T-cell (primary cell): ENCODE measurements at regions not wholly inside any gene's neighbourhood (a gene's known extent, or its start where the extent isn't known, plus 50 kb on each side); places are given as distances from the start of the nearest gene placed in this dataset.
"Not testable (repeated sequence)": the region's sequence is repeated elsewhere in the genome, so short reads cannot be mapped to it uniquely, and the experiment has no call there.

Experiments
- ATAC-seq, 4 experiments: fragments of 200-7000 bp in 3 of 4; fragments of 150-1000 bp in 1 of 4; cut with Tn5 transposase; replicated peaks in 1 of 4; 1 replicate in 3 of 4; 2 replicates in 1 of 4; pipeline ENCODE4 v1.10.0; 2021; ENCODE audit warnings: moderate library complexity in 3 of 4, mild to moderate bottlenecking in 2 of 4, moderate number of reproducible peaks in 1 of 4
- CTCF ChIA-PET, 2 donors: fragments of 300-600 bp; sonication (Branson Sonifier 250); formaldehyde crosslinking; loops; one replicate each; lab custom pipeline; 2022; ENCODE audit warnings: antibody characterized with exemption in 2 of 2; lab: Charles Lee
- POLR2A ChIA-PET, 2 donors: fragments of 300-600 bp; sonication (Branson Sonifier 250); formaldehyde crosslinking; loops; one replicate each; lab custom pipeline; 2022; ENCODE audit warnings: antibody characterized with exemption in 2 of 2; lab: Charles Lee
- DNase-seq, 35 experiments: peaks; one replicate each; pipeline versions ENCODE4 v3.0.0 to v3.0.0-alpha.2; 2013 to 2023
- H3K27ac ChIP-seq: one replicate; pipeline ENCODE4 v1.5.1; 2013; ENCODE audit warnings: low read length
- H3K27me3 ChIP-seq, 2 experiments: replicated peaks in 1 of 2; 1 replicate in 1 of 2; 2 replicates in 1 of 2; pipeline versions ENCODE4 v1.6.1 to v1.7.0; 2013; ENCODE audit warnings: low read length in 1 of 2, mixed read lengths in 1 of 2; ENCODE audit not compliant: control insufficient read depth in 2 of 2, insufficient read depth in 2 of 2; ENCODE audit errors: extremely low read depth in 1 of 2
- H3K36me3 ChIP-seq, 2 donors: 1 replicate in 1 of 2; 2 replicates in 1 of 2; pipeline versions ENCODE4 v1.6.1 to v1.7.0; 2013; ENCODE audit warnings: low read length in 1 of 2; ENCODE audit not compliant: control insufficient read depth in 2 of 2, insufficient read depth in 1 of 2; ENCODE audit errors: extremely low read depth in 1 of 2
- H3K4me1 ChIP-seq, 2 experiments: 1 replicate in 1 of 2; 2 replicates in 1 of 2; pipeline versions ENCODE4 v1.6.1 to v1.7.0; 2013; ENCODE audit warnings: low read length in 2 of 2, mixed read lengths in 1 of 2; ENCODE audit not compliant: insufficient read depth in 2 of 2, control insufficient read depth in 1 of 2; ENCODE audit errors: extremely low read depth in 1 of 2
- H3K4me3 ChIP-seq, 2 donors: 1 replicate in 1 of 2; 2 replicates in 1 of 2; pipeline versions ENCODE4 v1.5.1 to v1.7.0; 2013; ENCODE audit warnings: mild to moderate bottlenecking in 2 of 2, low read length in 1 of 2, moderate library complexity in 1 of 2; ENCODE audit not compliant: control insufficient read depth in 1 of 2; ENCODE audit errors: extremely low read depth in 1 of 2
- H3K9me3 ChIP-seq: 2 replicates; pipeline ENCODE4 v1.7.0; 2013
- H3K27ac Mint-ChIP-seq, 2 donors: one replicate each; pipeline ENCODE4 v1.8.0; 2020 to 2021; ENCODE audit warnings: mild to moderate bottlenecking in 2 of 2, mixed read lengths in 2 of 2
- H3K27me3 Mint-ChIP-seq, 2 donors: one replicate each; pipeline ENCODE4 v1.8.0; 2021 to 2022; ENCODE audit warnings: mixed read lengths in 2 of 2
- H3K36me3 Mint-ChIP-seq: one replicate; pipeline ENCODE4 v1.8.0; 2021; ENCODE audit warnings: mixed read lengths
- H3K4me1 Mint-ChIP-seq, 3 donors: one replicate each; pipeline ENCODE4 v1.8.0; 2020 to 2022; ENCODE audit warnings: mixed read lengths in 3 of 3, mild to moderate bottlenecking in 1 of 3
- H3K4me3 Mint-ChIP-seq, 3 donors: one replicate each; pipeline ENCODE4 v1.8.0; 2020 to 2022; ENCODE audit warnings: mild to moderate bottlenecking in 3 of 3, mixed read lengths in 3 of 3, moderate library complexity in 3 of 3
- H3K9me3 Mint-ChIP-seq, 3 donors: one replicate each; pipeline ENCODE4 v1.8.0; 2020 to 2022; ENCODE audit warnings: mixed read lengths in 3 of 3
- WGBS: methylation state at CpG from one replicate; pipeline ENCODE4 v1.1.5; 2013; ENCODE audit warnings: missing lambda C conversion rate; ENCODE audit not compliant: insufficient coverage; 5-methylcytosine and 5-hydroxymethylcytosine counted together

DNA sequence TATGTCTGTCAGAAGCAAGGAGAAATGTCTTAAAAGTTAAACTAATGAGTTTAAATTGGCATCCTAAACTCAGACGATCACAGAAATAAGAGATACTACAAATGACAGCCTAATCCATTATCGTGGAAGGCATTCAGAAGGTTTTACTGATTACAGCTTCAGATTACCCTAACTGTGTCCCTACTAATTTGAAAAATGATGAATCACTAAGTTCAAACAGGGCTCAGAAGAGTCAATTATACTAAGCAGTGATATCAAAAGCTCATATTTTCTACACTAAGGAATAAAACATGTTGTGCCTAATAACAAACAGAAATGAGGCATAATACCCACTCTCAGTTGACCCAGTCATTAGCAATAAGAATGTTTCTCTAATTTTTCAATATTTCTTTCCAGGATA lies 152.0 kb upstream of the NRBF2 start:
- H3K36me3 Mint-ChIP-seq, result no peaks in the 10 kb centered on the region
- CTCF ChIA-PET, result no interaction called here
- no CpG with 5 or more reads among the region's 2 CpGs for WGBS
- no peak overlapping the region for H3K4me3 ChIP-seq
- H3K27me3 Mint-ChIP-seq, result peaks cover 3% of the 10 kb centered on the region in 2 donors
- H3K4me1 Mint-ChIP-seq, result no peaks in the 10 kb centered on the region
- POLR2A ChIA-PET, result no interaction called here
- H3K36me3 ChIP-seq, result no peaks in the 10 kb centered on the region
- no peak overlapping the region for H3K4me3 Mint-ChIP-seq
- DNase-seq, result no peak
- no peak overlapping the region for H3K27ac ChIP-seq
- H3K27ac Mint-ChIP-seq, result no peak overlapping the region
- no peaks in the 10 kb centered on the region for H3K9me3 Mint-ChIP-seq
- ATAC-seq, result no peak
- no peaks in the 10 kb centered on the region for H3K27me3 ChIP-seq
- no peaks in the 10 kb centered on the region for H3K4me1 ChIP-seq
- H3K9me3 ChIP-seq, result no peaks in the 10 kb centered on the region

DNA sequence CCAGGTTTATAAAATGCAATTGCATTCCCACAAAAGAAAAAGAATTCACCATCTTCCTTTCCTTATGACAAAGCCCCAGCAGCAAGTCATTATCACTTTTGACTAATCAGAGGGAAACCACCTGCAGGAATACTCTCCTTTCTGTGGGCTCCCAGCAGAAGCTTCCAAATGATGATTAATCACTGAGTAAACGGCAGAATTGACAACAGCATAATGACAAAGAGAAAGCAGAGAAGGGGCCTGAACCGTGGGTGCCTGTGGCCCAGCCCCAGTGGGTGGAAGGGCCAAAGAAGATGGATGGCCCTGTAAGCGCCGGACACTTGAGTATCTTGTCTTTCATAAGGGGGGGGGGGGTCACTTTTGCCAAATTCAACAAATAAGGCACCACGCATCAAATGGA lies 152.4 kb upstream of the NRBF2 start:
- H3K4me3 Mint-ChIP-seq, result no peak overlapping the region
- H3K36me3 Mint-ChIP-seq, result no peaks in the 10 kb centered on the region
- no peak overlapping the region for H3K4me3 ChIP-seq
- no peaks in the 10 kb centered on the region for H3K9me3 ChIP-seq
- H3K36me3 ChIP-seq, result no peaks in the 10 kb centered on the region
- no peaks in the 10 kb centered on the region for H3K4me1 ChIP-seq
- no peak overlapping the region for H3K27ac Mint-ChIP-seq
- DNase-seq (no peak), ATAC-seq (no peak)
- CTCF ChIA-PET, result interaction anchor here in 1 of 2 donors (0.7 kb wide), 1 partner anchor 72 kb away, joined by 3 read pairs; no protein-coding TSS in a partner anchor
- peaks cover 3 to 6% of the 10 kb centered on the region in 2 donors for H3K27me3 Mint-ChIP-seq
- 87% methylated on average over 3 of the region's 5 CpGs for WGBS
- no peaks in the 10 kb centered on the region for H3K27me3 ChIP-seq
- POLR2A ChIA-PET, result no interaction called here
- no peaks in the 10 kb centered on the region for H3K9me3 Mint-ChIP-seq
- H3K4me1 Mint-ChIP-seq, result no peaks in the 10 kb centered on the region
- no peak overlapping the region for H3K27ac ChIP-seq

DNA sequence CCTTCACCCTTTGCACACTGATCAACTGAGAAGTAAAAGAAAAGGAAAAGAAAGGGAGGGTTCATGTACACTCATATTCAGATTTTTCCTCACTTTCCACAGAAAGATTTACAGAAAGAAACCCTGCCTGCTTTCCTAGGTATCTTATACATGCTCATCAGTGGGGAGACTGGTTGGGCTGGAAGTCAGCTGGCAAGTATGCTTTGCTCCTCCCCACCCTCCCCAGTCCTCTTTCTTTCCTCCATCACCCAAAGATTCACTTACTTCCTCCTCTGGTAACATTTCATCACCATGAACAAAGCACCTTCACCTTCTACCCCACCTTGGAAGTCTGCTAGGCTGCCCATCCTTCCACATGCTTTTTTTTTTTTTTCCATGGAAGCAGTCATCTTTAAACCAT lies 153.2 kb upstream of the NRBF2 start:
- no peak overlapping the region for H3K4me3 ChIP-seq
- H3K4me3 Mint-ChIP-seq, result no peak overlapping the region
- no peaks in the 10 kb centered on the region for H3K4me1 Mint-ChIP-seq
- no peaks in the 10 kb centered on the region for H3K4me1 ChIP-seq
- H3K9me3 Mint-ChIP-seq, result peaks cover 6 to 7% (median 6%) of the 10 kb centered on the region in 3 donors
- no peaks in the 10 kb centered on the region for H3K9me3 ChIP-seq
- H3K27ac Mint-ChIP-seq, result no peak overlapping the region
- ATAC-seq, result no peak
- no peak for DNase-seq
- ChIA-PET POLR2A (no interaction called here), CTCF (interaction anchor here in 1 of 2 donors (0.7 kb wide), 1 partner anchor 71 kb away, joined by 3 read pairs; no protein-coding TSS in a partner anchor)
- H3K27me3 ChIP-seq, result no peaks in the 10 kb centered on the region
- no peaks in the 10 kb centered on the region for H3K36me3 Mint-ChIP-seq
- H3K27me3 Mint-ChIP-seq, result peaks cover 5 to 7% of the 10 kb centered on the region in 2 donors
- H3K27ac ChIP-seq, result no peak overlapping the region
- no peaks in the 10 kb centered on the region for H3K36me3 ChIP-seq

DNA sequence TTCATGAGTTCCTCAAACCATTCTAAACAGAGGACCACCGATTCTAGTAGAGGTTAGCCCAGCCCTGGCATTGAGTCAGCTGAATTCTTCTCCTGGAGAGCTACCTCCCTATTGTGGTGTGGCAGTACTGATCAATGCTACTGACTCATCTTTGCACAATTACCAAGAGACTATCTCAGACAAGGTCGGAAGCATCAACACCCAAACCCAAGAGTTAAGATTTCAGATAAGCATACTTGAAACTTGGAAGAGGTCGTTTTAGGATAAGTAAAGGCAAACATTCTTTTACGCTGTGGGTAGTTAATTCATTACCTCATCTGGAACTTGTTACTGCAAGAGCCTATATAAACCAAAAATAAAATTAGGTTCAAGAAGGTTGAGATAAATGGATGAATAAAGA lies 154.6 kb upstream of the NRBF2 start:
- H3K27me3 Mint-ChIP-seq, result peaks cover 3 to 4% of the 10 kb centered on the region in 2 donors
- ChIA-PET POLR2A (no interaction called here), CTCF (no interaction called here)
- Histone ChIP-seq H3K27ac (no peak overlapping the region), H3K9me3 (no peaks in the 10 kb centered on the region), H3K27me3 (no peaks in the 10 kb centered on the region), H3K4me1 (no peaks in the 10 kb centered on the region), H3K4me3 (no peak overlapping the region), H3K36me3 (no peaks in the 10 kb centered on the region)
- no peaks in the 10 kb centered on the region for H3K36me3 Mint-ChIP-seq
- peaks cover 6 to 11% (median 7%) of the 10 kb centered on the region in 3 donors for H3K9me3 Mint-ChIP-seq
- no peaks in the 10 kb centered on the region for H3K4me1 Mint-ChIP-seq
- no peak overlapping the region for H3K27ac Mint-ChIP-seq
- H3K4me3 Mint-ChIP-seq, result no peak overlapping the region
- no peak for DNase-seq
- WGBS, result no CpG with 5 or more reads among the region's 4 CpGs
- ATAC-seq, result no peak

DNA sequence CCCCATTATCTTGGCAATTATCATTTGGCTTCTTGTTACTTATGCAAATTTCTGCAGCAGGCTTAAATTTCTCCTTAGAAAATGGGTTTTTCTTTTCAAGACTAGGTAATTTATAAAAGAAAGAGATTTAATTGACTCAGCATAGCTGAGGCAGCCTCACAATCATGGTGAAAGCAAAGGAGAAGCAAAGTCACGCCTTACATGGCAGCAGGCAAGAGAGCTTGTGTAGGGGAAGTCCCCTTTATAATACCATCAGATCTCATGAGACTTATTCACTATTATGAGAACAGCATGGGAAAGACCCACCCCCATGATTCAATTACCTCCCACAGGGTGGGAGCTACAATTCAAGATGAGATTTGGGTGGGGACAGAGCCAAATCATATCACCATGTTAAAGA lies 158.3 kb upstream of the NRBF2 start:
- H3K4me3 ChIP-seq, H3K4me1 ChIP-seq, ATAC-seq, H3K4me1 Mint-ChIP-seq, H3K4me3 Mint-ChIP-seq, DNase-seq, H3K27me3 ChIP-seq, H3K36me3 ChIP-seq, POLR2A ChIA-PET, H3K36me3 Mint-ChIP-seq, H3K27ac ChIP-seq, H3K9me3 ChIP-seq, CTCF ChIA-PET, H3K27ac Mint-ChIP-seq: not testable (repeated sequence)
- no CpG with 5 or more reads among the region's 1 CpG for WGBS
- H3K9me3 Mint-ChIP-seq, result peaks cover 6 to 14% (median 7%) of the 10 kb centered on the region in 3 donors
- peaks cover 10 to 12% of the 10 kb centered on the region in 2 donors for H3K27me3 Mint-ChIP-seq

DNA sequence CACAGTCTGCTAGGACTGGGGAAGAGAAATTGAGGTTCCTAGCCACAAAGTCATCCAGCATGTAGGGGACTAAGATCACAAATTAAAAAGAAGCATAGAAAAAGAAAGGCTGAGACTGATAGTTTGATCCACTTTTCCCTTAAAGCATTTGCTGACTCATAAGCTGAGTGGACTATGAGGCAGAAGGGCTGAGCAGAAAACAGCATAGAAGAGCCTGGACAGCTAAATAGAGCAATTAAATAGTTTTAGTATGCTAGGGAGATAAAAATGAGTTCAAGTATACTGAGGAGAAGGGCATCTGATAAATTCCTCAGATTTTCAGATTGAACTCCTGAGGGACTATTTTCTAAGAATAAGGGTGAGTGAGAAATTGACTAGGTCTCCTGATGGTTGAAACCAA lies 155.9 kb upstream of the EGR2 start:
- Mint-ChIP-seq H3K27me3 (peaks cover 14 to 21% of the 10 kb centered on the region in 2 donors), H3K4me3 (no peak overlapping the region), H3K4me1 (no peaks in the 10 kb centered on the region), H3K9me3 (peaks cover 6 to 14% (median 7%) of the 10 kb centered on the region in 3 donors), H3K27ac (no peak overlapping the region), H3K36me3 (no peaks in the 10 kb centered on the region)
- Histone ChIP-seq H3K27ac (no peak overlapping the region), H3K9me3 (no peaks in the 10 kb centered on the region), H3K27me3 (no peaks in the 10 kb centered on the region), H3K36me3 (no peaks in the 10 kb centered on the region), H3K4me3 (no peak overlapping the region), H3K4me1 (no peaks in the 10 kb centered on the region)
- DNase-seq (no peak), ATAC-seq (no peak)
- ChIA-PET POLR2A (interaction anchor here in 1 of 2 donors (0.5 kb wide), 1 partner anchor 1061 kb away, joined by 5 read pairs; no protein-coding TSS in a partner anchor), CTCF (no interaction called here)

DNA sequence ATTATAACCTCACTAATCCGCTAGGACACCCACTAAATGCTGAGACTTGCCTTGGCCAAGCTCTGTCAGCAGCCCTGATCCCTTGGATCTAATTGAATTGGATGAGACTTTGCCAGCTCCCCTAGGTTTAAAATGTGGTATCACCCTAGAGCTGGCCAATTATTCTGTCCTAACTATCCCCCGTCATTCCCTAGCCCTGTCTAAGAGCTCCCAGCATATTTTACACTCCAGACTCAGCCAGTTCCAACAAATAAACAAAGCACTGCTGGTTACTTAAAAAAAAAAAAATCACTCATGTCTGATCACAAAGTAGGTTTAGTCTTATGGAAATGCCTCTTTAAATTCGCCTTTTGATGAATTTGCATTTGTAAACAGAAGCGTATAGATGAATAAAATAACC lies 147.9 kb upstream of the EGR2 start:
- POLR2A ChIA-PET, result no interaction called here
- no peaks in the 10 kb centered on the region for H3K9me3 ChIP-seq

More for the DNA sequence above, 147.9 kb upstream of the EGR2 start:
- Histone ChIP-seq H3K4me3 (no peak overlapping the region), H3K27me3 (peaks cover 0 to 11% of the 10 kb centered on the region in 2 experiments), H3K4me1 (no peaks in the 10 kb centered on the region), H3K27ac (no peak overlapping the region), H3K36me3 (no peaks in the 10 kb centered on the region)
- H3K4me3 Mint-ChIP-seq, result no peak overlapping the region
- no peaks in the 10 kb centered on the region for H3K36me3 Mint-ChIP-seq
- WGBS, result no CpG with 5 or more reads among the region's 4 CpGs
- CTCF ChIA-PET, result no interaction called here
- ATAC-seq, result no peak
- DNase-seq, result no peak
- H3K27me3 Mint-ChIP-seq, result peaks cover 12 to 32% of the 10 kb centered on the region in 2 donors
- H3K9me3 Mint-ChIP-seq, result no peaks in the 10 kb centered on the region
- H3K4me1 Mint-ChIP-seq, result no peaks in the 10 kb centered on the region
- no peak overlapping the region for H3K27ac Mint-ChIP-seq
